RPMI7951 (cell line): ENCODE measurements at regions not wholly inside any gene's neighbourhood (a gene's known extent, or its start where the extent isn't known, plus 50 kb on each side); places are given as distances from the start of the nearest gene placed in this dataset.

ENCODE experiments used
- DNase-seq: peaks from one replicate; pipeline ENCODE4 v3.0.0-alpha.2; 2012; ENCODE audit warnings: low read depth

GRCh38 chr10:27451054-27451453 is 53.0 kb upstream of the RAB18 start:
- no peak for DNase-seq

- DNase-seq, result no peak
Observed at GRCh38 chr10:27450225-27450624, 53.9 kb upstream of the RAB18 start.

GRCh38 chr10:27449571-27449970 is 54.5 kb upstream of the RAB18 start:
- DNase-seq, result no peak

- DNase-seq, result peak; percentile 61
Observed at GRCh38 chr10:27448921-27449320, 55.2 kb upstream of the RAB18 start.

GRCh38 chr10:27447540-27447939 is 56.6 kb upstream of the RAB18 start:
- DNase-seq, result no peak

GRCh38 chr10:27446091-27446918 is 57.8 kb upstream of the RAB18 start:
- DNase-seq, result peak; percentile 26

- DNase-seq, result no peak
Observed at GRCh38 chr10:27445070-27445469, 59.0 kb upstream of the RAB18 start.

GRCh38 chr10:27440478-27440877 is 63.6 kb upstream of the RAB18 start:
- no peak for DNase-seq

- DNase-seq, result no peak
Observed at GRCh38 chr10:27440021-27440420, 64.1 kb upstream of the RAB18 start.

GRCh38 chr10:27439101-27439500 is 65.0 kb upstream of the RAB18 start:
- DNase-seq, result no peak

- DNase-seq, result no peak
Observed at GRCh38 chr10:27437775-27438174, 66.3 kb upstream of the RAB18 start.

- DNase-seq, result no peak
Observed at GRCh38 chr10:27436710-27437109, 67.4 kb upstream of the RAB18 start.

- DNase-seq, result no peak
Observed at GRCh38 chr10:27433976-27434375, 70.1 kb upstream of the RAB18 start.

GRCh38 chr10:27426948-27427467 is 77.1 kb upstream of the RAB18 start:
- no peak for DNase-seq

GRCh38 chr10:27413831-27414348 is 90.2 kb upstream of the RAB18 start:
- DNase-seq, result no peak

- DNase-seq, result no peak
Observed at GRCh38 chr10:27413387-27413786, 90.7 kb upstream of the RAB18 start.

GRCh38 chr10:27410153-27410552 is 94.0 kb upstream of the RAB18 start:
- DNase-seq, result no peak

- DNase-seq, result no peak
Observed at GRCh38 chr10:27407271-27407670, 96.8 kb upstream of the RAB18 start.

GRCh38 chr10:27399871-27400270 is 104.2 kb upstream of the RAB18 start:
- DNase-seq, result no peak

- DNase-seq, result no peak
Observed at GRCh38 chr10:27393961-27394360, 110.1 kb upstream of the RAB18 start.

- no peak for DNase-seq
Observed at GRCh38 chr10:27392606-27393005, 111.5 kb upstream of the RAB18 start.

GRCh38 chr10:27391916-27392315 is 112.2 kb upstream of the RAB18 start:
- no peak for DNase-seq

- DNase-seq, result no peak
Observed at GRCh38 chr10:27391325-27391724, 112.8 kb upstream of the RAB18 start.
